NCI-H2107 treated with DMSO at 0.1 percent for 48 hours (cell line): ENCODE measurements at regions not wholly inside any gene's neighbourhood (a gene's known extent, or its start where the extent isn't known, plus 50 kb on each side); places are given as distances from the start of the nearest gene placed in this dataset.
"Not testable (repeated sequence)": the region's sequence is repeated elsewhere in the genome, so short reads cannot be mapped to it uniquely, and the experiment has no call there.

Experiments used
- DNase-seq: peaks from one replicate; lab custom pipeline; 2025; ENCODE audit not compliant: unreplicated experiment; lab: John Stamatoyannopoulos, UW

DNA sequence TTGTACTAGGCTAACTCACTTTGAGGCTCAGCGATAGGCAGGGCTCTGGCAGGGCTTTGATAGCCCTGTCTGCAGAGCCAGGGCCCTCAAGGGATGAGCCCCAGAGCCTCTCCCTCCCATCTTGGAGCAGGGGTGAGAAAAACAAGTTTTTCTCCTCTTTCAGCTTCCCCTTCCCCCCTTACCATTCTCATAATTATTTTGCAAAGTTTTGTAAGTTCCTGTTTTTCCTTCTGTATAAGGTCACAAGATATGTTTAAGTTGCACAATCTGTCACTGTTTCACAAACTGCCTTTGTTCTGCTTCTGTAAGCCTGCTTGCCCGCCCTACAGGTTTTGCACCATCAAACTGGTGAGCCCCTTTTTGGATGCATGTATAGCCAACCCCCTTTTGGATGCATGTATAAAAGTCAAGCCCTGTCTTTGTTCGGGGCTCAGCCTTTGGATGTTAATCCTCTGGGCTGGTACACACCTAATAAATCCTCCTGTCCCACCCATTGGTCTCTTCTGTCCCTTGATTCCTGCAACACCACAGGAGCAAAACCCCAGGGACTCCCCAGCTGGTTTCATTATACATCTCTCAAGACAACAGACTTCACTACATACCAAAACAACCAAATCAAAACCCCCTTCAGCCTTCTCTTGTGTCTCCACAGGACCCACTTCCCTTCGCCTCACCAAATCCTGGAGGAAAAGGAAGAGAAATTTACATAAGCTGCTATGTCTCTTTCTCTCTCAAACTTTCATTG lies 52.5 kb upstream of the RESF1 start:
- no peak for DNase-seq

DNA sequence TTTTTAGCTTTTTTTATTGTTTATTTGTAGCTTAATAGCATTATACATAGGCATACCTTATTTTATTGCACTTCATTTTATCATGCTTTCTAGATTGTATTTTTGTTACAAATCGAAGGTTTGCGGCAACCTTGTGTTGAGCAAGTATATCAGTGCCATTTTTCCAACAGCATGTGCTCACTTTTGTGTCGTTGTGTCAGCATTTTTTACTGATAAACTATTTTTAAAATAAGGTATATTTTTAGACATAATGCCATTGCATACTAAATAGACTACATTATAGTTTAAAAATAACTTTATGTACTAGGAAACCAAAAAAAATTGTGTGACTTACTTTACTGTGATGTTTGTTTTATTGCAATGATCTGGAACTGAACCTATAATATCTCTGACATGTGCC lies 56.2 kb upstream of the RESF1 start:
- no peak for DNase-seq

DNA sequence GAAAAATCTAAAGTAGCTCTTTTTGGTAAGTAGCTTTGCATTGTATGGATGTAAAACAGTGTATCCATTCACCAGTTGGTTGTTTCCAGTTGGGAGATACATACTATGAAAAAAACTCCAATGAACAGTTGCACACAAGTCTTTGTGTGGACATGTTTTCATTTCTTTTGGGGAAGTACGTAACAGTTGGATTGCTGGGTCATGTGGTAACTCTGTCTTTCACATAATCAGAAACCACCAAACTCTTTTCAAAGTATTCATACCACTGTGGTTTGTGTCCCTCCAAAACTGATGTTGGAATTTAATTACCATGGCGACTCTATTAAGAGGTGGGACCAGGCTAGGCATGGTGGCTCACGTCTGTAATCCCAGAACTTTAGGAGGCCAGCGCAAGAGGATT lies 58.9 kb upstream of the RESF1 start:
- no peak for DNase-seq

DNA sequence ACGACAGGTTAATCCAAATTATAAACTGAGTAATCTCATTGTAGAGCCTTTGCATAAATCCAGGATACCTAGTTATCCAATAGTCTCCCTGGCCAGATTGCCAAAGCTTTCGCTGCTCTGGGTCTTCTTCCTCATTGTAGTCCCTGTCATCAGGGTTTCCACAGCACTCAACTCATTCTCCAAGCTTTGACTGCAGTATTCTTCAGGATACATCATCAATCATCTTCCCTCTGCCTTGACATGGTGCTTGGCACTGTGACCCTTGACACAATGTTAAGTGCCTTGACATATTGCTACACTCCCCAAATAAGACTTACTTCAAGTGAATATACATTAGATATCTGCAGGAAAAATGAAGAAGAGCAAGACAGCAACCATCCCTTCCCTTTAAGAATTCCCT lies 60.1 kb upstream of the RESF1 start:
- DNase-seq, result no peak

DNA sequence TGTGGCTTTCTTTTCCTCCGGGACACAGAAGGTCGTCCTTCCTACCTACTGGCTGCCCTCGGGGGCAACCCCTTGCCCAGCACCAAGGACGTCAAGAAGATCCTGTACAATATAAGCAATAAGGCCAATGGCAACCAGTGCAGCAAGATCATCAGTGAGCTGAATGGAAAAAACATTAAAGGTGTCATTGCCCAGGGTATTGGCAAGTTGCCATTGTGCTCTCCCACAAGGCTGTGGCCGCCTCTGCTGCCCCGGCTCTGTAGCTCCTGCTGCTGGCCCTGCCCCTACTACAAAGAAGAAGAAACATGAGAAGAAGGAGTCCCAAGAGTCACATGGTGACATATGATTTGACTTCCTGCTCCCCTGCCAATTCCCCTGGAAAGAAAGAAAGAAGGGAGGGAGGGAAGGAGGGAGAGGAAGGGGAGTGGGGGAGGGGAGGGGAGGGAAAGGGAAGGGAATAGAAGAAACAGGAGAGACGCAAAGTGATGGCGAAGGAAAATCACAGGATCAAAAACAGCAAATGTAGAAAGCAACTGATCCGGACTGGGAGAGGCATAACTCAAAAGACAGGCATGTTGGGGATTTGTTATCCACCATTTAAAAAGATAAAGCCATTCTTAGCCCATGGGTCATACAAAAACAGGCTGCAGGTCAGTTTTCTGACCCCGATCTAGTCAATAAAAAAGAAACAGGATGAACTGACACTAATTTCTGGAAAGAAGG lies 61.3 kb upstream of the RESF1 start:
- peak; percentile 86 for DNase-seq

DNA sequence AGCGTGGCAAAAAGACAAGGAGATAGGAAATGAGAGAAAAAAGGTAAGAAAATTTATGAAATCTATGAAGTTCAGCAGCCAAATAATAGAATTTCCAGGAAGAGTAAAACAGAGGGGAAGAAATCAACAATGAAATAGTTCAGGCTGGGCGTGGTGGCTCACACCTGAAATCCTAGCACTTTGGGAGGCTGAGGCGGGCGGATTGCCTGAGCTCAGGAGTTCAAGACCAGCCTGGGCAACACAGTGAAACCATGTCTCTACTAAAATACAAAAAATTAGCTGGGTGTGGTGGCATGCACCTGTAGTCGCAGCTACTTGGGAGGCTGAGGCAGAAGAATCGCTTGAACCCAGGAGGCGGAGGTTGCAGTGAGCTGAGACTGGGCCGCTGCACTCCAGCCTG lies 62.1 kb upstream of the RESF1 start:
- DNase-seq, result not testable (repeated sequence)

DNA sequence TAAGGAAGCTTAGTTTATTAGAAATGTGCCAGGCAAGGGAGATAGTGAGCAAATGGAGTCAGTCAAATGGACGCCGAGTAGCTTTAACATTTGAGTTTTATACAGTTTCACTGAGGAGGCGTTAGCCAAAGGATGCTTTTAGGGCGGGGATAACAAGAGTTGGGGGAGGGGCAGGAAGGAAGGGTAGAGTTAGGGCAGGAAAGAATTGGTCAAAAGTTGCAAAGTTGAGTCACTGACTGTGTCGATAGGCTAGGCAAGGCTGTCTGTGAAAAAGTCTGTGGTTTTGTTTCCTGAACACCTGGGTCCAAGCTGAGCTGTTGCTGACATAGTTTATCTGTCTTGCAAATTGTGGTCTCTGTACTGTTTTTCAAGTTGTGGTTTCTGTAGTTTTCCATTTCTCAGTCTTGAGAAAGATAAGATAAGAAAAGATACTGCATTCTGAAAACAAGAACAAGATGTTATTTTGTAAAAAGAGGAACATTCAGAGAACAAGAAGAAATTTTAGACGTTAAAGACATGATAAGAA lies 62.6 kb upstream of the RESF1 start:
- DNase-seq, result no peak

DNA sequence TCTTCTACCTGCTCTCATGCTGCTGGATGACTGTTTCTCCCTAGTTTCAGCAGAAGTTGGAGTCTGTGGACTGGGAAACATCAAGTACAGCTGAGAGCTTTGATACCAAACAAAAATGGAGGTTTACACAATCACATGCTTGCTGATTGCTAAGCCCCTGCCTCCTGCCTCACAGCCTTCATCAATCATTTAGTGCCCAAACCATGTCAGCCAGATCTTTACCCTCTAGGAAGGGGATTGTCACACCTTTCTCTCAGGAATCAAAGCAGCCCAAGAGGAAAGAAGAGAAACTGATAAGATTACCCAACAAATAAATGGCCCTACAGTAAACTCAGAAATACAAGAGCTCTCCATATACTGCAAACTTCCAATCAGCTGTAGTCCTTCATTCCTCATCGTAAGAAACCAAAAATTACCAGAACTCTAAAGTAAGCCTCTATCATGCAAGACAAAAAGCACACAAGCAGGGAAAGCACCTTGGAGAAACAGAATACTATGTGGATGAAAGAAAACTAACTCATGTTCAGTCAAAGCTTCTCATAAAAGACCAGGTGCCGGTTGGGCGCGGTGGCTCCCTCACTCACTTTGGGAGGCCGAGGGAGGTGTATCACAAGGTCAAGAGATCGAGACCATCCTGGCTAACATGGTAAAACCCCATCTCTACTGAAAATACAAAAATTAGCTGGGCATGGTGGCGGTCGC lies 63.6 kb upstream of the RESF1 start:
- DNase-seq, result no peak

DNA sequence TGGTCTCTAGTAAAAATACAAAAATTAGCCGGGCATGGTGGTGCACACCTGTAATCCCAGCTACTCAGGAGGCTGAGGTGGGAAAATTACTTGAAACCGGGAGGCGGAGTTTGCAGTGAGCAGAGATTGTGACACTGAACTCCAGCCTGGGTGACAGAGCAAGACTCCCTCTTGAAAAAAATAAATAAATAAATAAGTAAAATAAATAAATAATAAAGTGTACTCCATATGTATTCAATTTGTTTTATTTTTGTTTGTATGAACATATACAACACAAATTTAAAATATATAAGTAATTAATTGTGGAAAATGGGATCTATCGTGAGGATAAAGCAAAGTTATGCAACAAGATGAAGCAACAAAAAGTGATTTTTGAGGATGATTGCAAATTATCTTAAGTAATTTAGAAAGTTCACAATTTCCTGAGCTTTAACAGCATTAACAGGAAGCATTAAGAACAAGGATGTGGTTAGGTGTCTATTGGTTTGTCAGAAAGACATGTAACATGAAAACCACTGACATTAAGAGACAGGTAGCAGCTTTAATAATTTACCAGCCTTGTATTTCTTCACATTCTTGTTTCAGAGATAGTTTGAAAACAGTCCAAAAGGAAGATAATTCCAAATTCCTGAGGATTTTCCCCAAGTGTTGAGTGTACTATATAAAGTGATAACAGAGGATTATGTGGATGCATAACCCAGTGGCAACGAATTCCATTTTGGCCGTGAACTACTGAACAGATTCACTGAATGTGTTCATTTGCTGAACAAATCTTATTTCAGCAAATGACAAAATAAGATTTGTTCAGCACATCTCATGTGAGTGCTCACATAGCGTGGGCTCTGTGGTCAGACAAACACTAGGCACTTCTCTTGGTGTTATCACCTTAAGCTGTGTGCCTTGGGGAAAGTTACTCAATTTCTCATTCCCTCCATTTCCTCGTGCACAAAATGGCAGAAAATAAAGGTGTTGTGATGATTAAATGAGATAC lies 68.6 kb upstream of the RESF1 start:
- DNase-seq, result no peak

DNA sequence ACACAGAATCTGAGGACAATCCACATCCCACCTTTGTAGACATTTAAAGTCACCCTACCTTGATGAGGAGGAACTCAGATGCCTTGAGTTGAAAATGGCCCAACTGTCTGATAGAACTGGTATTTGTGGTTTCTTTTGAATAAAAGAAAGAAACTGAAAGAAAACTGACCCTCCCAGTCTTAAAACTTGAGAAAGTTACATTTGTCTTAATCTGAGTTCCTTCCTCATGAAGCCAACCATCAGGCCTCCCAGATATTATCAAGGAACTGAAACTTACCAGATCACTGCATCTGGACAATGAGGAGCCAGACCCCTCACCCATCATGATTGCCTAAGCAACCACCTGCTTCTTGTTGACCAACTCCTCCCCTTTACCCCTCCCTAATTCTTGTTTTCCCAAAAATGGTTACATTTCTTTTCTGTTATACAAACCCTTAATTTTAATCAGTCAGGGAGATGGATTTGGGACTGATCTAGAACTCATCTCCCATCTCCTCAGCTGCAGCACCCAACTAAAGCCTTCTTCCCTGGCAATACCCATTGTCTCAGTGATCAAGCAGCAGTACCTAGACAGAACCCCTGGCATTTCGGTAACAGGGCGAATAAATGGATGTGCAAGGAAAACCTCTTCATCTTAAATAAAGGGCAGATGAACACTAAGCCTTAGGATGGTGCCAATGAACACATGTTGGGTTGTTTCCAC lies 72.0 kb upstream of the RESF1 start:
- DNase-seq, result no peak

DNA sequence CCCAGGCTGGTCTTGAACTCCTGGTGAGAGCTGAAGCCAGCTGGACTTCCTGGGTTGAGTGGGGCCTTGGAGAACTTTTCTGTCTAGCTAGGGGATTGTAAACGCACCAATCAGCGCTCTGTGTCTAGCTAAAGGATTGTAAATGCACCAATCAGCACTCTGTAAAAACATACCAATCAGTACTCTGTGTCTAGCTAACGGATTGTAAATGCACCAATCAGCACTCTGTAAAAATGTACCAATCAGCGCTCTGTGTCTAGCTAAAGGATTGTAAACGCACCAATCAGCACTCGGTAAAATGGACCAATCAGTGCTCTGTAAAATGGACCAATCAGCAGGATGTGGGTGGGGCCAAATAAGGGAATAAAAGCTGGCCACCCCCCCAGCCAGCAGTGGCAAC lies 76.5 kb upstream of the RESF1 start:
- not testable (repeated sequence) for DNase-seq

DNA sequence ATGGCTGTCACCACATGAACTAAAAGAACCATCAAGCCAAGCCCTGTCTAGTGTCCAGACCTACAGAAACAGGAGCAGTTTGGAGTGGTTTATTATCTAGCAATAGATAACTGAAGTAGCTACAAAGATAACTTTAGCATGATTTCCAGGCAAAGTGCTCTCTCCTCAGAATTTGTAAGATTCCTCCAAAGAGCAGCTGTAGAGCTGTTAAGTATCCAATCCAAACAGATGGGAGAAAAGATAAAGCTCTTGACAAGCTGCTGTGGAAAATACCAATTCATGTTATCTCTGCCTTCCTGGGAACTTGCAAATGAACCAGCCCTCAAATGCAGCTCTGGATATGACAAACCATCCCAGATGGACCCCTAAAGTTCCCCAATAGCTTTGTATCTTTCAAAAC lies 78.9 kb upstream of the RESF1 start:
- DNase-seq, result no peak

DNA sequence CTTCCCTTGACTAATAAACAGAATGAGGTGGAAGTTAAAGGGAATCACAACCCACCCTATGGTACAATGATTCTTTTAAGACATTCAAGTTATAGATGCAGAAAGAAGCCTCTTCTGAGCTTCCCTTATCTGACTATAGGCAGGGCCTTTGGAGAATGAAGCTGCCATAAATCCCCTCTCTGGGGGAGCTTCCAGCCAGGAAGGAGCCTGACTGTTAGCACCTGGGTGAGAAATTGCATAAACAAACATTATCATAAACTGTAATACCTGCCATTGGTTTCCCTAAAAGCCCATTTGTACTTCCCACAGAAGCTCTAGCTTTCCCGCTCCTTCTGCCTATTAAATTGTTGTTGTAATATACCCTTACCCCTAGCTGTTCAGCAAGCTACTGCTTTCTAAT lies 81.3 kb upstream of the RESF1 start:
- DNase-seq, result no peak

DNA sequence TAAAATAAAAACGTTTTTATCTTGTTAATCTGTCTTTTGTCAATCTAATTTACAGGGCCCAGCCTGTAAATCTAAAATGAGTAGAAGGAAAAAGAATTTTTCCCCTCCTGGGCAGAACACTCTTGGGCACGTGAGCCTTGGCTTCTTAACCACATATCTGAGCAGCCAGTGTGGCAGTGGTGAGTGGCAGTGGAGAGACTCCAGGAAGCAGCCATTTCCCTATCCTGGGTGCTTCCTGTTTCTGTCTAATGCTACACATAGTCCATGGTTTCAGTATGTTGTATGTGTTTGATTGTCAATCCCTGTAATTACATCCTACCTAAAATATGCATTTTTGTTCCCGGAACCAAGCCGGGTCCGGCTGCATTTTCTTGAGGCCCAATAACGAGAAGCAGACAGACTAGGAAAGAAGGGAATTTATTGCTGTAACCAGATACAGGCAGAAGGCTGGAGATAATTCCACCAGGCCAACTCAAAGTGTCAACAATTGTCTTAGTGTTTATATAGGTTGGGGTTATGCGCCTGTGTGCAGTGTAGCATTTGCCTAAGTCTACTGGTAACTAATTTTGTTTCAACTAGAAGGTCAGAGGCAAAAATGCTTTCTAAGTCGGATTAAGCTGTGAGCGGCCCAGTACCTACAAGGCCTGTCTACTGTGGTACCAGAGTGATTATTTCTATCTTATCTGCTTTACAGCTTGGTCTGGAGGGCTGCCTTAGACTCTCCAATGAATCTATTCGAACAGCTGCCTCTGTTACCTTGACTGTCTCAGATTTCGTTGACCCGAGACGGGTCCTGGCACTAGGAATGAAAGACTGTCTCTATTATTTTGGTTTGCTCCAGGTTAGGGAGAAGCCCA lies 82.4 kb upstream of the RESF1 start:
- DNase-seq, result no peak

DNA sequence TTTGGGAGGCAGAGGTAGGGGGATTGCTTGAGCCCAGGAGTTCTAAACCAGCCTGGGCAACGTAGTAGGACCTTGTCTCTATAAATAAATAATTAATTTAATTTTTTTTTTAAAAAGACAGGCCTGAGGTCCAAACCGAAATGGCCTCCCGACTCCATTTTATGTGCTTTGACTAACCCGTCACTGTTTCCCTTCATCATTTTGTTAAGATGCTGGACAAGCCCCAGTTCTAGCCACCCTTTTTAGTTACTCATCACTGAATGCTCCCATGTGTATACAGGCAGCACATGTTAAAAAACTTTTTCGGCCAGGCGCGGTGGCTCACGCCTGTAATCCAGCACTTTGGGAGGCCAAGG lies 83.6 kb upstream of the RESF1 start:
- no peak for DNase-seq

DNA sequence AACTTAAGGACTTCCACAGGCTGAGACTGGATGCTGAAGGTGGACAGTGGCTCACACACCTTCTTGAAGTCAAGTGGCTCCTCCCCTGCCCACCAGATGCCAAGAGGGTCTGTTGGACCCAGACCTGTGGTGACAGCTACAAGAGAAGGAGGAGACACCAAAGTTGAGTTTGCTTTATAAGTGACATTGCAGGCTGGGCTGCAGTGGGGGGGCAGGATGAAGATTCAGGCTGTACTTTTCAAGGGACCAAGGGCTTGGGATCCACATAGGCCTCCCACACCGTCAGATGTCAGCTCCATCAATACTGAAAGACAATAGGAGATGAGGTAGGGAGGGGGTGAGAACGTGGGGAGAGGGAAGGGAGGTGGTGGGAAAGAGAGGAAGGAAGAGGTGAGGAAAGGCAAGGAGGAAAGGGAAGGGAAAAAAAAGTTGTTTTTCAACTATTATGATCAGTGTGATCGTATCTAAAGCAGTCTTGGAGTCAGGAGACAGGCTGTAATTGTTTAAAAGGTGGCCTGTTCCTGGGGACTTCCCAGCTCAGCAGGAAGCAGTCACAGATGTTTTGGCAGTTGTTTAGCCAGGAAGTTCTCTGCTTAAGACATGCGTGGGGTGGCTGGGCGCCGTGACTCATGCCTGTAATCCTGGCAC lies 84.1 kb upstream of the RESF1 start:
- no peak for DNase-seq

DNA sequence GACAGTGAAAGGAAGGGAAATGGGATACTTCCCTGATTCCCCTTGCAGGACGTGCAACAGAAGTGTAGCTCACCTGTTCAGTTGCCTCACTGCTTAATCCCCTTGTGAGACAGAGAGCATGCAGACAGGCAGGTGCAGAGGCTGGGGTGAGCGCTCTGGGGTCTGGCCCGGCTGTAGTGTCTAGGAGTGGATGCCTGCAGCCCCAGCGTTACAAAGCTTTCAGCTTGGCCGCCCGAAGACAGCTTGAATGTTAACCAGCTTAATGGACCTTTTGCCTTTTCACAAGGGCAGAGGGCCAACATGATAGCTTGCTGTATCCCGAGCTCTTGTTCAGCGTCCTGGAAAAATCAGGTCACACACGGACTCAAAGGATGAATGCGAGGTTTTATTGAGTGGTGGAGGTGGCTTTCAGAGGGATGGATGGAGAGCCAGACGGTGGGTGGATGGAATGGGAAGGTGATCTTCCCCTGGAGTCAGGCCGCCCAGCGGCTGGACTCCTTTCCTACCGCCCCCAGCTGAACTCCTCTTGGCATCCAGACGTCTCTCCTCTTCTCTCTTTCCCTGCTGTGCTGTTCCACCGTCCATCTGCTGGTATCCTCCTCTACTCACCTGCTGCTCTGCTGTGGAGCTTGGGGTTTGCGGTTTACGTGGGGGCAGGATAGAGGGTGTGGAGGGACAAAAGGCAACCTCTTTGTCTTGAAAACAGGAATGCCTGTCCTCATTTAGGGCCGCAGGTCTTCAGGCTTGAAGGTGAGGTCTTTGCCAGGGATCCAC lies 86.2 kb upstream of the RESF1 start:
- peak; percentile 14 for DNase-seq

DNA sequence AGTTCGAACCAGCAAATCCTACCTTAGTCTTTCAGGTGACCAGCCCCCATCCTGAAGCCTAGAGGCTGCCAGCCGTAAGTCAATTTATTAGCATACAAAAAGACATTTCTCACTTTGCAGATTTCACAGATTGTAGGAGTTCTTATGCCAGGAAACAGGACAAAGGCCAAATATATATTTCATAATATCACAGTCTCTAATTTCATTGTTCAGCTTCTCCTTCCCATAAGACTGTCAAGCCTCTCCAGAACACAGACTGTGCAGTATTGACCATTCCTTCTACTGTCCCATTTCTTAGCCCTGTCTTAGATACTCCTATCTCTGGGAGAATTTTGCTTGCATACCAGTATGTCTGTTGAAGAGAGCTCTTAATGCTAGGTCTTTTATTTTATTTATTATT lies 89.2 kb upstream of the RESF1 start:
- DNase-seq, result no peak
